ENCODE measurements at regions not wholly inside any gene's neighbourhood (a gene's known extent, or its start where the extent isn't known, plus 50 kb on each side); places are given as distances from the start of the nearest gene placed in this dataset.

DNA sequence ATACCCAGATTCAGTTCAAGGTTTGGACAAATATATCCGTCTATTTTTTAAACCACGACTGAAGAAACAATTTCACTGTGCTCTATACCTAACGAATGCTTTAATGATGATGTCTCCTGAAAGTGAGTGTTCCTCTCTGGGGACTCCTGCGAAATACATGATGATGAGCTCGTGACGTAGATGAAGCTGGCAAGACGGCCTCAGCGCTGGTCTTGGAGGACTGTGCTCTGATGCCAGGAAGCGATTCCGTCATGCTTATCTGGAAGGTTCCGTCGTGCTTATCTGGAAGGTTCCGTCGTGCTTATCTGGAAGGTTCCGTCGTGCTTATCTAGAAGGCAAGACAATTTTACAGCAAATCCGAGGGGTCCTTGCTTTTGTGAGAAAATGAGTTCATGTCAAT, 250.8 kb upstream of the IRX2 start:
- TF ChIP-seq, protein P1, sequence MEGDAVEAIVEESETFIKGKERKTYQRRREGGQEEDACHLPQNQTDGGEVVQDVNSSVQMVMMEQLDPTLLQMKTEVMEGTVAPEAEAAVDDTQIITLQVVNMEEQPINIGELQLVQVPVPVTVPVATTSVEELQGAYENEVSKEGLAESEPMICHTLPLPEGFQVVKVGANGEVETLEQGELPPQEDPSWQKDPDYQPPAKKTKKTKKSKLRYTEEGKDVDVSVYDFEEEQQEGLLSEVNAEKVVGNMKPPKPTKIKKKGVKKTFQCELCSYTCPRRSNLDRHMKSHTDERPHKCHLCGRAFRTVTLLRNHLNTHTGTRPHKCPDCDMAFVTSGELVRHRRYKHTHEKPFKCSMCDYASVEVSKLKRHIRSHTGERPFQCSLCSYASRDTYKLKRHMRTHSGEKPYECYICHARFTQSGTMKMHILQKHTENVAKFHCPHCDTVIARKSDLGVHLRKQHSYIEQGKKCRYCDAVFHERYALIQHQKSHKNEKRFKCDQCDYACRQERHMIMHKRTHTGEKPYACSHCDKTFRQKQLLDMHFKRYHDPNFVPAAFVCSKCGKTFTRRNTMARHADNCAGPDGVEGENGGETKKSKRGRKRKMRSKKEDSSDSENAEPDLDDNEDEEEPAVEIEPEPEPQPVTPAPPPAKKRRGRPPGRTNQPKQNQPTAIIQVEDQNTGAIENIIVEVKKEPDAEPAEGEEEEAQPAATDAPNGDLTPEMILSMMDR (IDR thresholded peaks at IDR 0.05 in 4 of 5, conservative IDR thresholded peaks at IDR 0.05 in 1 of 5) = no peak
- TF ChIP-seq POLR2A (IDR thresholded peaks at IDR 0.05) = no peak
